GM21360 (cell line): ENCODE measurements at regions not wholly inside any gene's neighbourhood (a gene's known extent, or its start where the extent isn't known, plus 50 kb on each side); places are given as distances from the start of the nearest gene placed in this dataset.

Source experiments
- ATAC-seq: cut with Tn5 transposase; IDR thresholded peaks from one replicate; pipeline ENCODE4 v1.9.1; 2021; ENCODE audit warnings: mild to moderate bottlenecking, moderate library complexity; ENCODE audit not compliant: unreplicated experiment

DNA sequence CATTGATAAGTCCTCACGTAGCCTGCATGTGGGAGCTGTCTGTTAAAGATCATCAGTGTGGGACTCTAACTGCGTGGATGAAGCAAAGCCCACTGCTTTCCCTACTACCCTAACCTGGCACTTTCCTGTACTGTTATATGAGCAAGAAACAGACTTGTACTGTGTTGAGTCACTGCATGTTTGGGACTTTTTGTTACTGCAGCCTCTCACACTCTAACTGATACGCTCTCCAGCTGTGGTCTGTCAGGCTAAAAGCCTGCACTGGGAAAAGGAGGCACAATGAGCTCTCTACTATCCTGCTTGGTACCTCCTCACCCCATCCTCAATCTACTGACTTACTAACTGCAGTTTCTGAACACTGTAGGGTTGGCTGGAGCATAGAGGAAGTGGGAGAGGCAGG is 93.7 kb upstream of the PLET1 start:
- no peak for ATAC-seq

GRCh38 chr11:112355726-112356125 is 95.1 kb upstream of the PLET1 start:
- ATAC-seq = no peak

- ATAC-seq = no peak
These were observed 96.8 kb upstream of the PLET1 start for GRCh38 chr11:112357488-112357887.

DNA sequence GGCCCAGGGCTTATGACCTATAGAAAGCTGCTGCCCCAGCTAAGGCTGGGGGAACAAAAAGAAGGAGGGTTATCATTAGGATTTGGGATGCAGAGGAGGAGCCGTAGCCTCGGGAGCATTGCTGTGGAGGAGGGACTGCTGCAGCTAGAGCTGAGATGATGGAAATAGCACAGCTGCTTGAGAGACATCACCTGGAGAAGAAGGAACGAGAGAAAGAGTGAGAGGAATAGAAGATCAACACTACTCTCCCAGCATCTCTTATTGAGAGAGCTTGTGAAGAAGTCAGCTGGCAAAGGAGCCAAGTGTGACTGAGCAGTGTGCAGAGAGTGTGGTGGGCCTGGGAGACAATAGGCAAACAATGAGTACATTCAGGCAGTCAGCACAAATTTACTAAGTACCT is 100.7 kb upstream of the PLET1 start:
- ATAC-seq = no peak

- no peak for ATAC-seq
These were observed 102.9 kb upstream of the PLET1 start for GRCh38 chr11:112363527-112363926.

DNA sequence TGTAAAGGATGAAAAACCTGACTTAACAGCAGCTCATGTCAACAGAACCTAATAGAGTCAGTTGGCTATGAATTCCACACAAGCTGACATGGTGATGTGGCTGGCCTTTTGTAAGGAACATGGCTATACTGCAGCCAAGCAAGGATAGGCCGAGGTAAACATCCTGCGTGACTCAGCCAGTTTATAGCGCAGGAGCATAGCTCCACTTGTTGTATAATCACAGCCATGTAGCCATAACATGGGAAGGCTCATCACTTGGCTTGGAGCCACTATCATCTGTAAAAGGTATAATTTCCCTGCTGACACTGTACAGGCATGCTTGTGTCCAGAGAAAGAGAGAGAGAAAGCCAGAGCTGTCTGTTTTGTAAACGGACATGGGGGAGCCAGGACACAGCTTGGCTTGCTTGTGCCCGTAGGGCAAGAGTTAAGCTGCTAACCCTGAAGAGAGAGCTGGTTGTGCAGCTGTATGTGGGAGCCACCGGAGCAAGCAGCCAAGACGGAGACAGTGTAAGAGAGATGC is 104.4 kb upstream of the PLET1 start:
- no peak for ATAC-seq

- no peak for ATAC-seq
These were observed 105.4 kb upstream of the PLET1 start for GRCh38 chr11:112366012-112366411.

DNA sequence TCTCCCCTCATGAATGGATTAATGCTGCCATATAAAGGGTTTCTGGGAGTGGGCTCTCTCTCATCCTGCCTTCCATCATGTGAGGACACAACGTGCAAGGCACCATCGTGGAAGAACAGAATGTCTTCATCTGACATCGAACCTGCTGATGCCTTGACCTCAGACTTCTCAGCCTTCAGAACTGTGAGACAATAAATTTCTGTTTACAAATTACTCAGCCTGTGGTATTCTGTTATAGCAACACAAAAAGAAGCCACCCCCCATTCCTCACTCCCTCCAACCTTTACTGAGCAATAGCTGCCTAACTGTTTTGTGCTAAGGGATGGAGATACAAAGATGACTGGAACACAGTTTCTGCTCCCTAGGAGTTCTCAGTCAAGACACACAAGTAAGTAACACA is 106.1 kb upstream of the PLET1 start:
- no peak for ATAC-seq

- ATAC-seq = no peak
These were observed 106.8 kb upstream of the PLET1 start for GRCh38 chr11:112367461-112367860.

DNA sequence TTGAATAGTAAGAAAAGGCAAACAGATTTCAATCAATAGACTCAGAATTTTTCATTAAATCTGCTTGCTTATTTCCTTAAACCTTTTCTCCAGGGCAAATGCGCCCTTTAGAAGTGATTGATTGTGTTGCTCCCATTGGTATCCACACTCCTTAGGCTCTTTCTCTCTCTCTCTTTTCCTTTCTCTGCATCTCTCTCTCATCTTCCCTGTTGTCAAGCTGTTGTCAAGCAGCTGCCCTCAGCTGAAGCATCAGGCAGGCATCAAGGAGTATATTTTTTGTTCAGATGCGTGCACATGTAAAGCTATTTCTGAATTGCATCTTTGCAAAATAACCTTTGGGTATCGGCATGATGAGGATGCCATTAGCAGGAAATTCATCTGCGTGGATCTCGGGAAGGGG is 107.2 kb upstream of the PLET1 start:
- ATAC-seq = no peak

GRCh38 chr11:112368381-112368780 is 107.7 kb upstream of the PLET1 start:
- ATAC-seq = no peak

DNA sequence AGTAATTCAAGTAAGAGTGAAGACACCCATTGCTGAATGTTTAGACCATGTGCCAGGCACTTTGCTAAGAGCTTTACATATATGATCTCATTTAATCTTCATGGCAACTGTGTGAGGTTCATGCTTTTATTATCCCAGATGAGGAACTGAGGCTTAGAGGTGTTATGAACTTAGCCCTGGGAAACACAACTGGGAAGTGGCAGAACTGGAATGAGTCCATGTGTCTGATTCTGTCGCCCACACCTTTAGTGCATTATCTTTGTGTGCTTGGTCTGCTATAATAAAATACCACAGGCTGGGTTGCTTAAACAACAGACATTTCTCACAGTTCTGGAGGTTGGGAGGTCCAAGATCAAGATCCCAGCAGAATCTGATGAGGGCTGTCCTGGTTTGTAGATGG is 108.7 kb upstream of the PLET1 start:
- no peak for ATAC-seq

DNA sequence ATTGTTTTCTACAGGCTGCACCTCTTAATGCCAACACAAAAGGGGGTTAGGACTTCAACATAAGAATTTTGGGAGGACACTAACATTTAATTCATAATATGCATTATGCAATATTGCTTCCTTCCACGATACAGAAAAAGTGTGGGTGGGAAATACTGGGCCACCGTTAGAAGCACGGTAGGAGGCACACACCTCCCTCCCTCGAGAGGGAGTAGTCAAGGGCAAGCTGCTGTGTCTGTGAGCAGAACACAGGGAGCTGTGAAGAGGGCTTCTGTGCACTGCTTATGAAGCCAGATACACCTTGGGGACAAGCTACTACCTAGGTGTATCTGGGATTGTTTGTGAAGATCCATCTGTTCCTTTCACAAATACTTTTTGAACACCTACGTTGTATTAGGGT is 109.3 kb upstream of the PLET1 start:
- ATAC-seq = no peak

GRCh38 chr11:112374486-112375140 is 114.0 kb upstream of the PLET1 start:
- ATAC-seq = no peak

DNA sequence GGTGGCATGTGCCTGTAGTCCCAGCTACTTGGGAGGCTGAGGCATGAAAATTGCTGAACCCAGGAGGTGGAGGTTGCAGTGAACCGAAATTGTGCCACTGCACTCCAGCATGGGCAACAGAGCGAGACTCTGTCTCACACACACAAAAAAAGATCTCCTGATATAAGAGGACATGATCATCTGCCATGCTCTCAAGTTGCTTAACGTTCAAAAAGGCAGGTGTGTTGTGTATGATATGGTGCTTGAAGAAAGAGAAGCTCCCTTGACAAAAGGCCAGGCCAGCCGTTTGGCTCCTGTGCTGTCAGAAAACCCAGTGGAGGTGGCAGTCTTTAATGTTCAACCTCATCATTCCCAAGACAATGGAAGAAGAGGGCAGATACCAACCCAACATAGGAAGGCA is 117.3 kb upstream of the PLET1 start:
- no peak for ATAC-seq

DNA sequence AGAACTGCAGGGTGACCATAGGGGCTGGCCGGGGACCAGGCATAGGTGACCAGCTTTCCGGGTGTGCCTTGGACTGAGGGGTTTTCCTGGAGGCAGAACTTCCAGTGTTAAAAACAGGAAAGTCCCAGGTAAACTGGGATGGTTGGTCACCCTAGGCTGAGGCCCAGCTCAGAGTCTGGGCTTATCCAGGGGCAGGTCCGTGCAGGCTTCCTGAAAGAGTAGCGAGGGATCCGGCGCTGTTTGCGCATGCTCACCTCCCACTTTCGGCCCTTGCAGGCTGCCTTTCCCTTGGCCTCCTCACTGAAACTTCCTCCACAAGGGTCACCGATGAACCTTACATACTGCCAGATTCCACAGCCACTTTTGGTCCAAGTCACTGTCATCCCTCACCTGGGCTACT is 119.8 kb upstream of the PLET1 start:
- no peak for ATAC-seq

- ATAC-seq = no peak
These were observed 120.9 kb upstream of the PLET1 start for GRCh38 chr11:112381578-112381977.

- no peak for ATAC-seq
These were observed 121.9 kb upstream of the PLET1 start for GRCh38 chr11:112382561-112382960.

GRCh38 chr11:112388496-112388895 is 127.8 kb upstream of the PLET1 start:
- no peak for ATAC-seq

GRCh38 chr11:112391086-112391485 is 130.4 kb upstream of the PLET1 start:
- no peak for ATAC-seq

- no peak for ATAC-seq
These were observed 132.2 kb upstream of the PLET1 start for GRCh38 chr11:112392904-112393303.

GRCh38 chr11:112394304-112394703 is 133.6 kb upstream of the PLET1 start:
- no peak for ATAC-seq

DNA sequence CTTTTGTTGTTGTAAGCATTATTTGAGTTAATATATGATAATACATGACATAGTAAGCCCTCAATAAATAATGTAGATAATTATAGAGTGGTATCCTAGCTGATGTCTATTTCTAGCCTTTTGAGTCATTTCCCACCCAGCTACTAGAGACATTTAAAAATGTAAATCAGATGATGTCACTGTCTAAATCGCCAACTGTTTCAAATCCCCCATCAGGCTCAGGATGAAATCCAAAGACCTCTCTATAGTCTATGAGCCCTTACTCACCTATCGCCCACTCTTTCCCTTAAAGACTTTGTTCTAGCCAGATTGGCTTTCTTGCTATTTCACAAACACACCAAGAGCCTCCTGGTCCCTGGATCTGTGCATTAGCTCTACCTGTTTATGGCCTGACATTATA is 135.4 kb upstream of the PLET1 start:
- no peak for ATAC-seq
